PC-9 (cell line): ENCODE measurements at regions not wholly inside any gene's neighbourhood (a gene's known extent, or its start where the extent isn't known, plus 50 kb on each side); places are given as distances from the start of the nearest gene placed in this dataset.

Source experiments
- BruUV-seq: library from RNA; stranded (reverse); fragments of 400-500 nt; replicated peaks from 2 replicates; lab custom pipeline; 2021; lab: Mats Ljungman, UMichigan
- CTCF ChIA-PET: fragments of 300-600 bp; sonication (Branson Sonifier 250); formaldehyde crosslinking; loops from one replicate; lab custom pipeline; 2022; ENCODE audit warnings: antibody characterized with exemption; lab: Charles Lee
- POLR2A ChIA-PET: fragments of 300-600 bp; sonication (Branson Sonifier 250); formaldehyde crosslinking; loops from one replicate; lab custom pipeline; 2022; ENCODE audit warnings: antibody characterized with exemption; ENCODE audit not compliant: unreplicated experiment; lab: Charles Lee
- DNase-seq, 2 experiments: peaks; one replicate each; pipeline versions ENCODE4 v3.0.0 to v3.0.0-alpha.2; 2015 to 2022; ENCODE audit warnings: mixed read lengths in 1 of 2
- H2AFZ ChIP-seq: fragments of 200-600 bp; sonication (generic); 2 replicates; pipeline ENCODE4 v1.8.1; 2017; ENCODE audit warnings: antibody characterized with exemption
- H3F3A ChIP-seq: fragments of 200-600 bp; sonication (generic); 2 replicates; pipeline ENCODE4 v1.8.1; 2017; ENCODE audit warnings: antibody characterized with exemption, mild to moderate bottlenecking, low read depth; ENCODE audit not compliant: insufficient read depth
- H3K27ac ChIP-seq: fragments of 200-600 bp; sonication (generic); 2 replicates; pipeline ENCODE4 v1.6.1; 2016; ENCODE audit warnings: mixed run types
- H3K27me3 ChIP-seq: fragments of 200-600 bp; sonication (generic); 2 replicates; pipeline ENCODE4 v1.6.1; 2016; ENCODE audit warnings: low read depth, mixed run types; ENCODE audit not compliant: insufficient read depth
- H3K36me3 ChIP-seq: fragments of 200-600 bp; sonication (generic); 2 replicates; pipeline ENCODE4 v1.6.1; 2016; ENCODE audit warnings: low read depth, mixed run types
- H3K4me1 ChIP-seq: fragments of 200-600 bp; sonication (generic); replicated peaks from 2 replicates; pipeline ENCODE4 v1.6.1; 2016; ENCODE audit warnings: mixed run types; ENCODE audit not compliant: insufficient read depth
- H3K4me2 ChIP-seq: fragments of 200-600 bp; sonication (generic); 2 replicates; pipeline ENCODE4 v1.6.1; 2017; ENCODE audit warnings: mixed run types
- H3K4me3 ChIP-seq: fragments of 200-600 bp; sonication (generic); 2 replicates; pipeline ENCODE4 v1.6.1; 2016; ENCODE audit warnings: mixed run types
- H3K79me2 ChIP-seq: fragments of 200-600 bp; sonication (generic); 2 replicates; pipeline ENCODE4 v1.6.1; 2017; ENCODE audit warnings: low read depth, mixed run types
- H3K9me2 ChIP-seq: fragments of 200-600 bp; sonication (generic); 2 replicates; pipeline ENCODE4 v1.8.1; 2017; ENCODE audit warnings: mild to moderate bottlenecking; ENCODE audit not compliant: insufficient read depth
- H3K9me3 ChIP-seq: fragments of 200-600 bp; sonication (generic); 2 replicates; pipeline ENCODE4 v1.8.1; 2016; ENCODE audit warnings: low read depth; ENCODE audit not compliant: insufficient read depth
- H4K20me1 ChIP-seq: fragments of 200-600 bp; sonication (generic); 2 replicates; pipeline ENCODE4 v1.8.1; 2017; ENCODE audit not compliant: insufficient read depth
- CTCF ChIP-seq: fragments of 200-600 bp; sonication (generic); conservative IDR thresholded peaks from 2 replicates; pipeline ENCODE4 v1.6.1; 2017; ENCODE audit warnings: mixed run types, antibody characterized with exemption, mild to moderate bottlenecking, moderate library complexity
- EZH2 ChIP-seq: fragments of 200-600 bp; sonication (generic); IDR thresholded peaks from 2 replicates; pipeline ENCODE4 v1.8.0; 2017; ENCODE audit warnings: antibody characterized with exemption, low read depth
- intact Hi-C: fragments of 100-400 bp; cut with micrococcal nuclease; formaldehyde crosslinking; loops from one replicate; pipeline ENCODE4 v1.10.0; 2022; ENCODE audit not compliant: unreplicated experiment

DNA sequence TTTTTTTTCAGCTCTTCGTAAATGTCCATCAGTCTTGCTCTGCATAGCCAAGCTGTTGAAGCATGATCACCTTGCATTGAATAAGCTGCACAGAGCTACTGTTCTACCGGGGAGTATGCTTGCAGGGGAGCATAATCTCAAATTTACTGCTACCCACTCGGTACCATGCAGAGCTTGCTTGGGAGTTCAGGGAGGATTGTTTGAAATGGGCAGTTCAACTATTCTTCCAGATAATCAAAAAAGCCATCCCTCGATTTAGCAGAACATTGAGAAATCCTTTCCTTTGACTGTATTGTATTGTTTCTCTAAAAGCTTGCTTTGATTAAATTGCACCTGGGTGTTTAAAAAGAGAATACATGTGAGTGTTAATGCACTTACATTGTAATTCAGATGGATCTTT lies 332.6 kb downstream of the UTRN start:
- Histone ChIP-seq H3K9me3 (no peaks in the 10 kb centered on the region), H3K4me1 (no peaks in the 10 kb centered on the region), H2AFZ (no peak overlapping the region), H3K27me3 (no peaks in the 10 kb centered on the region), H3K36me3 (no peaks in the 10 kb centered on the region), H3K4me3 (no peak overlapping the region), H3K9me2 (no peaks in the 10 kb centered on the region), H4K20me1 (no peaks in the 10 kb centered on the region), H3F3A (no peaks in the 10 kb centered on the region), H3K4me2 (no peak overlapping the region), H3K79me2 (no peaks in the 10 kb centered on the region), H3K27ac (no peak overlapping the region)
- intact Hi-C loops: no loop called here
- POLR2A ChIA-PET: interaction anchor here (0.6 kb wide), 1 partner anchor 447 kb away, joined by 4 read pairs; no protein-coding TSS in a partner anchor
- no peak for TF ChIP-seq CTCF
- no peak for TF ChIP-seq EZH2
- DNase-seq: no peak
- no TSS peak for BruUV-seq
- CTCF ChIA-PET: no interaction called here

- intact Hi-C loops: no loop called here
- Histone ChIP-seq H3F3A (no peaks in the 10 kb centered on the region), H3K9me2 (no peaks in the 10 kb centered on the region), H2AFZ (no peak overlapping the region), H3K4me2 (no peak overlapping the region), H3K36me3 (no peaks in the 10 kb centered on the region), H3K79me2 (no peaks in the 10 kb centered on the region), H3K27me3 (no peaks in the 10 kb centered on the region), H3K27ac (no peak overlapping the region), H3K4me3 (no peak overlapping the region), H3K9me3 (no peaks in the 10 kb centered on the region), H4K20me1 (no peaks in the 10 kb centered on the region), H3K4me1 (no peaks in the 10 kb centered on the region)
- ChIA-PET POLR2A (no interaction called here), CTCF (no interaction called here)
- no TSS peak for BruUV-seq
- DNase-seq: no peak
- TF ChIP-seq EZH2: no peak
- no peak for TF ChIP-seq CTCF
These were observed 334.8 kb downstream of the UTRN start for GRCh38 chr6:144619966-144620365.

- Histone ChIP-seq H4K20me1 (no peaks in the 10 kb centered on the region), H3K9me3 (no peaks in the 10 kb centered on the region), H3K27ac (no peak overlapping the region), H3K79me2 (no peaks in the 10 kb centered on the region), H2AFZ (no peak overlapping the region), H3K36me3 (no peaks in the 10 kb centered on the region), H3K4me1 (no peaks in the 10 kb centered on the region), H3F3A (no peaks in the 10 kb centered on the region), H3K4me2 (no peak overlapping the region), H3K9me2 (no peaks in the 10 kb centered on the region), H3K27me3 (no peaks in the 10 kb centered on the region), H3K4me3 (no peak overlapping the region)
- CTCF ChIA-PET: no interaction called here
- POLR2A ChIA-PET: no interaction called here
- intact Hi-C loops: no loop called here
- BruUV-seq: no TSS peak
- no peak for DNase-seq
- TF ChIP-seq CTCF (no peak), EZH2 (no peak)
These were observed 336.2 kb downstream of the UTRN start for GRCh38 chr6:144621332-144621731.
